ENCODE measurements at regions not wholly inside any gene's neighbourhood (a gene's known extent, or its start where the extent isn't known, plus 50 kb on each side); places are given as distances from the start of the nearest gene placed in this dataset.

GRCh38 chr11:101279728-101280127 lies 150.1 kb upstream of the PGR start:
- no peak overlapping the region for H3K4me3 ChIP-seq (ENCODE audit: low read depth, low read length)
- no peak for DNase-seq (ENCODE audit: low read depth)
- TF ChIP-seq CTCF (IDR thresholded peaks at IDR 0.05; ENCODE audit: insufficient read depth, low read depth, low read length) = no peak

GRCh38 chr11:101278286-101278685 lies 148.7 kb upstream of the PGR start:
- H3K4me3 ChIP-seq (ENCODE audit: low read depth, low read length) = no peak overlapping the region
- no peak for DNase-seq (ENCODE audit: low read depth)
- TF ChIP-seq CTCF (IDR thresholded peaks at IDR 0.05; ENCODE audit: insufficient read depth, low read depth, low read length) = no peak

GRCh38 chr11:101277036-101277435 lies 147.4 kb upstream of the PGR start:
- TF ChIP-seq CTCF (IDR thresholded peaks at IDR 0.05; ENCODE audit: insufficient read depth, low read depth, low read length) = no peak
- no peak for DNase-seq (ENCODE audit: low read depth)
- no peak overlapping the region for H3K4me3 ChIP-seq (ENCODE audit: low read depth, low read length)

DNA sequence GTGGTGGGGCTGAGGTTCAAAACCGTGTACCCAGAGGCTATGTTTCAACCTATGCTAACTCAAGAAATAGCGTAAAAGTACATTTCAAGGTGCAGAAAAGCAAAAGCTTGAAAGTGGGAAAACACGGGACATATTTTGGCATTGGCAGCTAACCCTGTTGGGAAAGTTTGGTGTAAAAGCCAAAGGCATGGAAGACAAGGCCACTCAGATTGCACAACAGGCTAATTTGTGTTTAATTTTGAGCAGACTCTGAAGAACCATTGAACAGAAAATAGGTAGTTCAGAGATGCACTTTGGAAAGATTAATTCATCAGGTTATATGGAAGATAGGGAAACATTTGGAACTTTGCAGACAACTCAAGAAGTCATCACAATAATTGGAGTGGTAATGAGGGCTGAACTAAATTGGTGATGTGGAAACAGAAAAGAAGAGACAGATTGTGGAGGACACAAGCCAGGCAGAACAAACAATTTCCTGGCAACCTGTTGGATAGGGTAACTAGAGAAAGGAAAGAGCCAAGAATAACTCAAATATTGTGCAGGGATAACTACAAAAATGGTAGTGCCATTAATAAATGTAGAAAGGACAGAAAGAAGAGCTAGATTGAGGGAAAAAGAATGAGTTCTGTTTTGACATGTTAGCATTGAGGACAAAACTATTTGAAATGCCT lies 140.5 kb upstream of the PGR start:
- TF ChIP-seq CTCF (IDR thresholded peaks at IDR 0.05; ENCODE audit: insufficient read depth, low read depth, low read length) = no peak
- no peak overlapping the region for H3K4me3 ChIP-seq (ENCODE audit: low read depth, low read length)
- no peak for DNase-seq (ENCODE audit: low read depth)

- TF ChIP-seq CTCF (IDR thresholded peaks at IDR 0.05; ENCODE audit: insufficient read depth, low read depth, low read length) = no peak
- no peak for DNase-seq (ENCODE audit: low read depth)
- H3K4me3 ChIP-seq (ENCODE audit: low read depth, low read length) = no peak overlapping the region
Observed at GRCh38 chr11:101269390-101269789, 139.8 kb upstream of the PGR start.

GRCh38 chr11:101267654-101268053 lies 138.0 kb upstream of the PGR start:
- no peak for DNase-seq (ENCODE audit: low read depth)
- H3K4me3 ChIP-seq (ENCODE audit: low read depth, low read length) = no peak overlapping the region
- no peak for TF ChIP-seq CTCF (IDR thresholded peaks at IDR 0.05; ENCODE audit: insufficient read depth, low read depth, low read length)

GRCh38 chr11:101264306-101264705 lies 134.7 kb upstream of the PGR start:
- DNase-seq (ENCODE audit: low read depth) = peak; percentile 29
- H3K4me3 ChIP-seq (ENCODE audit: low read depth, low read length) = no peak overlapping the region
- TF ChIP-seq CTCF (IDR thresholded peaks at IDR 0.05; ENCODE audit: insufficient read depth, low read depth, low read length) = no peak

All from fibroblast of villous mesenchyme (primary cell).